ENCODE measurements at regions not wholly inside any gene's neighbourhood (a gene's known extent, or its start where the extent isn't known, plus 50 kb on each side); places are given as distances from the start of the nearest gene placed in this dataset.

DNA sequence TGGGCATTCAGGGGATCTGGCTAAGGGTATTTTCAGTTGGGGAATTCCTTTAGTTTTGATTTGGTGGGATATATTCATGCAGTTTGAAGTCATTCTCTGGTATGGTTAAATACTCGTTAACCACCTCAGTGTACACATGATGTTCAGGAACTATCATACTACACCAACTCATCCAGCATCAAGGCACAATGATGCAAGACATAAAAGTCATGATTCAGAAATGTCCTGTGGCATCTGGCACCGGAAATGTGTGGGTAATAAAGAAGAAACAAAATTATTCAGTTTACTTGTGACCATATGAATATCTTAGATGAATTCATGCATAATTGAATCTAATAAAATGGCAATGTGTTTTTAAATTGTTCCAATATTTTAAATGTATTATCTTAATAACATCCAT, 129.0 kb upstream of the BMP5 start (continued):
- TF ChIP-seq REST (IDR thresholded peaks at IDR 0.05; ENCODE audit: low read depth, low read length) (no peak), EP300 (IDR thresholded peaks at IDR 0.05; ENCODE audit: borderline replicate concordance in 1 of 2, low read depth in 1 of 2, low read length in 1 of 2) (no peak), JUND (IDR thresholded peaks at IDR 0.05) (no peak), FOXM1 (IDR thresholded peaks at IDR 0.05; ENCODE audit: low read depth) (no peak), GABPA (IDR thresholded peaks at IDR 0.05; ENCODE audit: low read depth) (no peak), TAF1 (IDR thresholded peaks at IDR 0.05; ENCODE audit: borderline replicate concordance, low read depth, low read length) (no peak), ELF1 (IDR thresholded peaks at IDR 0.05) (no peak)

DNA sequence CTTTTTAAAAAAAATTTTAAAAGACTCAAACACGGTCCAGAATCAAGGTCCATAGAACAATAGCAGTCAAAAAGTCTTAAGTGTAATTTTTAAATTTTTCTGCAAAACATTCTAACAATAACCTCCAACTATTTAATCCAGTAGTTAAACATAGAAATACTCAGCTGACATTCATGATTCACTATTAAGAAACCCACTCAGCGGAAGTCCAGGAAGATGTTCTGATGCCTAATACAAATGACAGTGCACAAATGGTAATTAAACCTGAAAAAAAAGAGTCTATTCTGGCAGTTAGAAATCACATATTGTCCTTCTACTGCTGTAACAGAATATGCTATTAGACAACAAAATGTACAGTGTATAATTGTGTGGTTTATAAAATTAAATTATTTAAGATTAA, 128.2 kb upstream of the BMP5 start:
- H3K4me1 ChIP-seq (ENCODE audit: control insufficient read depth in 1 of 2, insufficient read depth in 2 of 2, low read depth in 1 of 2, low read length in 1 of 2): no peaks in the 10 kb centered on the region
- no peaks in the 10 kb centered on the region for H4K20me1 ChIP-seq (ENCODE audit: insufficient read depth)
- H3K79me2 ChIP-seq (ENCODE audit: insufficient read depth): no peaks in the 10 kb centered on the region
- no peaks in the 10 kb centered on the region for H3K9me3 ChIP-seq
- no peak overlapping the region for H2AFZ ChIP-seq (ENCODE audit: low read depth)
- no peaks in the 10 kb centered on the region for H3K9me2 ChIP-seq
- ChIA-PET CTCF (no interaction called here), POLR2A (no interaction called here)
- no peak overlapping the region for H3K27ac ChIP-seq (ENCODE audit: low read depth in 2 of 2, low read length in 1 of 2)
- no peaks in the 10 kb centered on the region for H3K27me3 ChIP-seq (ENCODE audit: insufficient read depth)
- H3K36me3 ChIP-seq (replicated peaks in 1 of 2; ENCODE audit: control insufficient read depth in 1 of 2, insufficient read depth in 2 of 2, low read length in 1 of 2): no peaks in the 10 kb centered on the region
- DNase-seq: no peak
- H3K9ac ChIP-seq: no peak overlapping the region
- WGBS (ENCODE audit: low lambda C conversion rate): 45% methylated on average over 2 of the region's 2 CpGs
- no peak overlapping the region for H3K4me2 ChIP-seq
- no peak overlapping the region for H3K4me3 ChIP-seq (ENCODE audit: low read depth in 2 of 2, low read length in 1 of 2)
- H3F3A ChIP-seq (replicated peaks; ENCODE audit: insufficient read depth): no peaks in the 10 kb centered on the region
- TF ChIP-seq CTCF (IDR thresholded peaks at IDR 0.05) (no peak), GABPA (IDR thresholded peaks at IDR 0.05; ENCODE audit: low read depth) (no peak), NRF1 (IDR thresholded peaks at IDR 0.05; ENCODE audit: low read depth, low read length) (no peak), RCOR1 (IDR thresholded peaks at IDR 0.05; ENCODE audit: low read length) (no peak), EZH2phosphoT487 (IDR thresholded peaks at IDR 0.05; ENCODE audit: borderline replicate concordance, low read depth) (no peak), FOXJ3 (CRISPR knock-in tag; IDR thresholded peaks at IDR 0.05) (no peak), FOSL2 (IDR thresholded peaks at IDR 0.05; ENCODE audit: borderline replicate concordance, low read depth) (no peak), REST (IDR thresholded peaks at IDR 0.05; ENCODE audit: low read depth, low read length) (no peak), RAD21 (IDR thresholded peaks at IDR 0.05; ENCODE audit: low read length) (no peak)
- TF ChIP-seq, protein P1, sequence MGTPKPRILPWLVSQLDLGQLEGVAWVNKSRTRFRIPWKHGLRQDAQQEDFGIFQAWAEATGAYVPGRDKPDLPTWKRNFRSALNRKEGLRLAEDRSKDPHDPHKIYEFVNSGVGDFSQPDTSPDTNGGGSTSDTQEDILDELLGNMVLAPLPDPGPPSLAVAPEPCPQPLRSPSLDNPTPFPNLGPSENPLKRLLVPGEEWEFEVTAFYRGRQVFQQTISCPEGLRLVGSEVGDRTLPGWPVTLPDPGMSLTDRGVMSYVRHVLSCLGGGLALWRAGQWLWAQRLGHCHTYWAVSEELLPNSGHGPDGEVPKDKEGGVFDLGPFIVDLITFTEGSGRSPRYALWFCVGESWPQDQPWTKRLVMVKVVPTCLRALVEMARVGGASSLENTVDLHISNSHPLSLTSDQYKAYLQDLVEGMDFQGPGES (IDR thresholded peaks at IDR 0.05; ENCODE audit: low read depth, low read length): no peak
- TF ChIP-seq, protein P2, sequence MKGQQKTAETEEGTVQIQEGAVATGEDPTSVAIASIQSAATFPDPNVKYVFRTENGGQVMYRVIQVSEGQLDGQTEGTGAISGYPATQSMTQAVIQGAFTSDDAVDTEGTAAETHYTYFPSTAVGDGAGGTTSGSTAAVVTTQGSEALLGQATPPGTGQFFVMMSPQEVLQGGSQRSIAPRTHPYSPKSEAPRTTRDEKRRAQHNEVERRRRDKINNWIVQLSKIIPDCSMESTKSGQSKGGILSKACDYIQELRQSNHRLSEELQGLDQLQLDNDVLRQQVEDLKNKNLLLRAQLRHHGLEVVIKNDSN (IDR thresholded peaks at IDR 0.05; ENCODE audit: borderline replicate concordance, low read depth): no peak
- TF ChIP-seq, protein P3, sequence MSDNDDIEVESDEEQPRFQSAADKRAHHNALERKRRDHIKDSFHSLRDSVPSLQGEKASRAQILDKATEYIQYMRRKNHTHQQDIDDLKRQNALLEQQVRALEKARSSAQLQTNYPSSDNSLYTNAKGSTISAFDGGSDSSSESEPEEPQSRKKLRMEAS (IDR thresholded peaks at IDR 0.05; ENCODE audit: low read depth): no peak
- TF ChIP-seq, protein P4, sequence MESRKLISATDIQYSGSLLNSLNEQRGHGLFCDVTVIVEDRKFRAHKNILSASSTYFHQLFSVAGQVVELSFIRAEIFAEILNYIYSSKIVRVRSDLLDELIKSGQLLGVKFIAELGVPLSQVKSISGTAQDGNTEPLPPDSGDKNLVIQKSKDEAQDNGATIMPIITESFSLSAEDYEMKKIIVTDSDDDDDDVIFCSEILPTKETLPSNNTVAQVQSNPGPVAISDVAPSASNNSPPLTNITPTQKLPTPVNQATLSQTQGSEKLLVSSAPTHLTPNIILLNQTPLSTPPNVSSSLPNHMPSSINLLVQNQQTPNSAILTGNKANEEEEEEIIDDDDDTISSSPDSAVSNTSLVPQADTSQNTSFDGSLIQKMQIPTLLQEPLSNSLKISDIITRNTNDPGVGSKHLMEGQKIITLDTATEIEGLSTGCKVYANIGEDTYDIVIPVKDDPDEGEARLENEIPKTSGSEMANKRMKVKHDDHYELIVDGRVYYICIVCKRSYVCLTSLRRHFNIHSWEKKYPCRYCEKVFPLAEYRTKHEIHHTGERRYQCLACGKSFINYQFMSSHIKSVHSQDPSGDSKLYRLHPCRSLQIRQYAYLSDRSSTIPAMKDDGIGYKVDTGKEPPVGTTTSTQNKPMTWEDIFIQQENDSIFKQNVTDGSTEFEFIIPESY (IDR thresholded peaks at IDR 0.05; ENCODE audit: borderline replicate concordance, low read depth): no peak
